HFF-Myc (cell line): ENCODE measurements at regions not wholly inside any gene's neighbourhood (a gene's known extent, or its start where the extent isn't known, plus 50 kb on each side); places are given as distances from the start of the nearest gene placed in this dataset.

Experiments used
- DNase-seq: peaks from one replicate; pipeline ENCODE4 v3.0.0-alpha.2; 2011; ENCODE audit warnings: low read depth; ENCODE audit errors: extremely low read depth
- H3K4me3 ChIP-seq: replicated peaks from 2 replicates; pipeline ENCODE4 v1.5.1; 2011; ENCODE audit warnings: low read depth, mild to moderate bottlenecking, control low read depth, low read length
- CTCF ChIP-seq: IDR thresholded peaks from 2 replicates; pipeline ENCODE4 v1.5.1; 2012; ENCODE audit warnings: mild to moderate bottlenecking, low read depth, low read length, control low read depth; ENCODE audit errors: missing control alignments

GRCh38 chr2:103459283-103459682 lies 697.5 kb downstream of the TMEM182 start:
- DNase-seq: no peak
- TF ChIP-seq CTCF: no peak
- no peak overlapping the region for H3K4me3 ChIP-seq

- no peak for DNase-seq
- H3K4me3 ChIP-seq: no peak overlapping the region
- no peak for TF ChIP-seq CTCF
These were observed 700.3 kb downstream of the TMEM182 start for GRCh38 chr2:103462101-103462500.

DNA sequence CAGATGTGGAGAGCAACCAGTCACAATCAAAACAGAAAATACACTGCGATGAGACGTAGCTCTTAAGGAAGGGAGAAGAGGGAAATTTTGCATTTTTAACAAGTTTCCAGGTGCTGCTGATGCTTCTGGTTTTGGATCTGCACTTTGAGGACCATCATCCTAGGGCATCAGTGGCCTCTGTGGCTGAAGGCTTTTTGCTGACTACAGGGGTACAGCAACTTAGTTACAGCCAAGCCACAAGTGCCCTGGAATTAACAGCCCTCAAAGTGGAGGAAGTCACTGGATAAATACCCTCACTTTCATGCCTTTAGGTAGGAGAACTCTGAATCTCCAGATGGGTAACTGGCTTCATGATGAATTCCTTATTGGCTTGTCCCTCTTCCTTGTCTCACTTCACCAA lies 700.9 kb downstream of the TMEM182 start:
- TF ChIP-seq CTCF: no peak
- DNase-seq: no peak
- H3K4me3 ChIP-seq: no peak overlapping the region

DNA sequence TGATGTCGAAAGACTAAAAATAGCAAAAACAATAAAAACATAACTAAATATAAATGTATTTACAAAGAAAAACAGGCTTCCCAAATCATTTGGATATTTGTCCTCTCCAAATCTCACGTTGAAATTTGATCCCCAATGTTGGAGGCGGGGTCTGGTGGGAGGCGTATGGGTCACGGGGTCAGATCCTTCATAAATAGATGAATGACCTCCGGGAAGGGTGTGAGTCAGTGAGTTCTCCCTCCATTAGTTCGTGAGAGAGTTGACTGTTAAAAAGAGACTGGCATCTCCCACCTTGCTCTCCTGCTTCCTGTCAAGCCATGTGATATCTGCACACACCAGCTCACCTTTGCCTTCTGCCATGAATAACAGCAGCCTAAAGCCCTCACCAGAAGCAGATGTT lies 703.0 kb downstream of the TMEM182 start:
- TF ChIP-seq CTCF: no peak
- DNase-seq: no peak
- H3K4me3 ChIP-seq: no peak overlapping the region

DNA sequence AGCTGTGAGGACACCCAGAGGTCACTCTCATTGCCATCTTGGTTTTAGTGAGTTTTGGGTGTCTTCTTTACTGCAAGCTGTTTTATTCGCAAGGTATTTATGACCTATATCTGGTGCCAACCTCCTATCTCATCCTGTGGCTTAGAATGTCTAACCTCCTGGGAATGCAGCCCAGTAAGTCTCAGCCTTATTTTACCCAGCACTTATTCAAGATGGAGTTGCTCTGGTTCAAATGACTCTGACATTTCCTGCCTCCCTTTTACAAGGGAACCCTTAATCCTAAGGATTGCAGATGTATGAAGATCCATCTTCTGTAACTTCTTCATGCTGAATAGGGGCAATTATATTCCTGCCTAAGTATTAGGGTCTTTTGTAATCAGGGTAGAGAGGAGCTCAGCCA lies 708.0 kb downstream of the TMEM182 start:
- no peak for DNase-seq
- H3K4me3 ChIP-seq: no peak overlapping the region
- TF ChIP-seq CTCF: no peak

DNA sequence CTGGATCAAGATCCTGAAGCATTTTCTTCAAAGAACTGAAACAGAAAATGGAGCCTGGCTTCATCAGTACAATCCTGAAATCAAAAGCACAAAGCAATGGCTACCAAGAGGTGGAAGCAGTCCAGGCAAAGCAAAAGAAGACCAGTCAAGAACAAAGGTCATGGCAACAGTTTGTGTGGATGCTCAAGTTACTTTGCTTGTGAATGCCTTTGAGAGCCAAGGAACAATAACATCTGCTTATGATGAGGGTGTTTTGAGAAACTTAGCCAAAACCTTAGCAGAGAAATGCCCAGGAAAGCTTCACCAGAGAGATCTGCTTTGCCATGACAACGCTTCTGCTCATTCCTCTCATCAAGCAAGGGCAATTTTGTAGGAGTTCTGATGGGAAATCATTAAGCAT lies 723.1 kb downstream of the TMEM182 start:
- H3K4me3 ChIP-seq: no peak overlapping the region
- DNase-seq: no peak
- no peak for TF ChIP-seq CTCF

GRCh38 chr2:103496850-103497249 lies 735.0 kb downstream of the TMEM182 start:
- TF ChIP-seq CTCF: no peak
- no peak overlapping the region for H3K4me3 ChIP-seq
- DNase-seq: no peak
